H9 (cell line): ENCODE measurements at regions not wholly inside any gene's neighbourhood (a gene's known extent, or its start where the extent isn't known, plus 50 kb on each side); places are given as distances from the start of the nearest gene placed in this dataset.

Experiments
- DNase-seq: peaks from one replicate; pipeline ENCODE4 v3.0.0-alpha.2; 2017
- H2AFZ ChIP-seq: one replicate; pipeline ENCODE4 v1.6.1; 2013; ENCODE audit warnings: mild to moderate bottlenecking, low read length, control low read depth, moderate library complexity
- H2AK5ac ChIP-seq: 2 replicates; pipeline ENCODE4 v1.6.1; 2013; ENCODE audit warnings: low read length, control low read depth, mixed read lengths; ENCODE audit not compliant: insufficient read length
- H2BK120ac ChIP-seq: one replicate; pipeline ENCODE4 v1.6.1; 2013; ENCODE audit warnings: low read depth, mild to moderate bottlenecking, low read length, control low read depth, inconsistent platforms; ENCODE audit not compliant: poor library complexity, severe bottlenecking
- H2BK12ac ChIP-seq: 2 replicates; pipeline ENCODE4 v1.6.1; 2013; ENCODE audit warnings: low read length, control low read depth, mixed read lengths, low read depth; ENCODE audit not compliant: insufficient read length
- H2BK15ac ChIP-seq: 2 replicates; pipeline ENCODE4 v1.6.1; 2013; ENCODE audit warnings: low read depth, low read length, control low read depth
- H2BK20ac ChIP-seq: one replicate; pipeline ENCODE4 v1.6.1; 2013; ENCODE audit warnings: low read depth, mild to moderate bottlenecking, low read length, control low read depth, inconsistent platforms; ENCODE audit not compliant: poor library complexity, severe bottlenecking
- H2BK5ac ChIP-seq: 2 replicates; pipeline ENCODE4 v1.6.1; 2013; ENCODE audit warnings: low read length, control low read depth, mixed read lengths; ENCODE audit not compliant: insufficient read length
- H3K14ac ChIP-seq: 2 replicates; pipeline ENCODE4 v1.6.1; 2013; ENCODE audit warnings: low read length, control low read depth; ENCODE audit not compliant: insufficient read depth
- H3K18ac ChIP-seq: 2 replicates; pipeline ENCODE4 v1.6.1; 2013; ENCODE audit warnings: low read depth, mild to moderate bottlenecking, mixed read lengths, low read length, control low read depth; ENCODE audit not compliant: insufficient read length
- H3K23ac ChIP-seq: 2 replicates; pipeline ENCODE4 v1.6.1; 2013; ENCODE audit warnings: low read length, control low read depth, mixed read lengths, low read depth; ENCODE audit not compliant: insufficient read length
- H3K23me2 ChIP-seq: 2 replicates; pipeline ENCODE4 v1.6.1; 2013; ENCODE audit warnings: low read depth, mild to moderate bottlenecking, mixed read lengths, low read length, control low read depth; ENCODE audit not compliant: insufficient read length, poor library complexity, severe bottlenecking
- H3K27ac ChIP-seq: 2 replicates; pipeline ENCODE4 v1.5.1; 2013; ENCODE audit warnings: low read length, control low read depth, mixed read lengths, low read depth; ENCODE audit not compliant: insufficient read length
- H3K27me3 ChIP-seq: 2 replicates; pipeline ENCODE4 v1.6.1; 2013; ENCODE audit warnings: low read length, control low read depth, inconsistent platforms; ENCODE audit not compliant: insufficient read depth
- H3K4ac ChIP-seq: 2 replicates; pipeline ENCODE4 v1.6.1; 2013; ENCODE audit warnings: low read depth, mild to moderate bottlenecking, control low read depth, inconsistent platforms, low read length, moderate library complexity
- H3K4me1 ChIP-seq: 2 replicates; pipeline ENCODE4 v1.6.1; 2013; ENCODE audit warnings: low read length, control low read depth, inconsistent platforms; ENCODE audit not compliant: insufficient read depth
- H3K4me2 ChIP-seq: 2 replicates; pipeline ENCODE4 v1.6.1; 2013; ENCODE audit warnings: low read length, control low read depth, mixed read lengths; ENCODE audit not compliant: insufficient read length, insufficient read depth
- H3K56ac ChIP-seq: 2 replicates; pipeline ENCODE4 v1.6.1; 2013; ENCODE audit warnings: low read depth, mild to moderate bottlenecking, mixed read lengths, low read length, control low read depth; ENCODE audit not compliant: insufficient read length
- H3K79me1 ChIP-seq: 2 replicates; pipeline ENCODE4 v1.6.1; 2013; ENCODE audit warnings: low read depth, mild to moderate bottlenecking, moderate library complexity, low read length, control low read depth, inconsistent platforms; ENCODE audit not compliant: insufficient read depth, poor library complexity, severe bottlenecking
- H3K79me2 ChIP-seq: 2 replicates; pipeline ENCODE4 v1.6.1; 2013; ENCODE audit warnings: low read length, control low read depth, inconsistent platforms; ENCODE audit not compliant: insufficient read depth
- H3K9ac ChIP-seq: 2 replicates; pipeline ENCODE4 v1.6.1; 2013; ENCODE audit warnings: low read length, control low read depth, mixed read lengths; ENCODE audit not compliant: insufficient read length; ENCODE audit errors: extremely low read depth
- H3K9me3 ChIP-seq: one replicate; pipeline ENCODE4 v1.6.1; 2013; ENCODE audit warnings: low read depth, low read length, inconsistent platforms; ENCODE audit not compliant: control insufficient read depth
- H3T11ph ChIP-seq: one replicate; pipeline ENCODE4 v1.6.1; 2013; ENCODE audit warnings: mild to moderate bottlenecking, low read length, control low read depth, inconsistent platforms
- H4K20me1 ChIP-seq: one replicate; pipeline ENCODE4 v1.6.1; 2013; ENCODE audit not compliant: control insufficient read depth, insufficient read length, insufficient read depth
- H4K5ac ChIP-seq: 2 replicates; pipeline ENCODE4 v1.6.1; 2013; ENCODE audit warnings: low read depth, mild to moderate bottlenecking, mixed read lengths, low read length, control low read depth; ENCODE audit not compliant: insufficient read length
- H4K8ac ChIP-seq: replicated peaks from 2 replicates; pipeline ENCODE4 v1.6.1; 2013; ENCODE audit warnings: low read length, control low read depth, mixed read lengths, low read depth; ENCODE audit not compliant: insufficient read length
- H4K91ac ChIP-seq: 2 replicates; pipeline ENCODE4 v1.6.1; 2013; ENCODE audit warnings: low read depth, mild to moderate bottlenecking, moderate library complexity, mixed read lengths, low read length, control low read depth; ENCODE audit not compliant: insufficient read length
- H3K27ac Mint-ChIP-seq, 3 experiments: 2 replicates in 2 of 3; 3 replicates in 1 of 3; pipeline ENCODE4 v1.8.0; 2020 to 2021; ENCODE audit warnings: mixed read lengths in 3 of 3, mild to moderate bottlenecking in 1 of 3, moderate library complexity in 1 of 3
- H3K27me3 Mint-ChIP-seq: 2 replicates; pipeline ENCODE4 v1.8.0; 2021; ENCODE audit warnings: low read depth, mild to moderate bottlenecking, moderate library complexity, mixed read lengths
- H3K36me3 Mint-ChIP-seq, 3 experiments: 2 replicates in 2 of 3; 3 replicates in 1 of 3; pipeline ENCODE4 v1.8.0; 2020 to 2021; ENCODE audit warnings: low read depth in 3 of 3, mixed read lengths in 3 of 3; ENCODE audit not compliant: insufficient read depth in 1 of 3
- H3K4me1 Mint-ChIP-seq, 2 experiments: 2 replicates each; pipeline ENCODE4 v1.8.0; 2020; ENCODE audit warnings: mixed read lengths in 2 of 2
- H3K4me3 Mint-ChIP-seq, 2 experiments: 2 replicates in 1 of 2; 3 replicates in 1 of 2; pipeline ENCODE4 v1.8.0; 2020 to 2021; ENCODE audit warnings: mild to moderate bottlenecking in 2 of 2, mixed read lengths in 2 of 2, moderate library complexity in 1 of 2
- H3K9me3 Mint-ChIP-seq, 2 experiments: 2 replicates in 1 of 2; 3 replicates in 1 of 2; pipeline ENCODE4 v1.8.0; 2020; ENCODE audit warnings: mild to moderate bottlenecking in 2 of 2, mixed read lengths in 2 of 2, moderate library complexity in 1 of 2
- WGBS: extraction: QIAGEN DNeasy Blood & Tissue Kit; methylation state at CpG from one replicate; pipeline ENCODE4 v1.1.7; 2013; ENCODE audit warnings: missing lambda C conversion rate, low lambda C conversion rate, mixed read lengths; ENCODE audit not compliant: insufficient read length; ENCODE audit errors: extremely low coverage; 5-methylcytosine and 5-hydroxymethylcytosine counted together
- TF ChIP-seq, protein P1 (sequence below): fragments of 200-600 bp; sonication (generic); conservative IDR thresholded peaks from 3 replicates; pipeline ENCODE4 v1.8.0; 2021; ENCODE audit warnings: antibody characterized with exemption, mild to moderate bottlenecking

DNA sequence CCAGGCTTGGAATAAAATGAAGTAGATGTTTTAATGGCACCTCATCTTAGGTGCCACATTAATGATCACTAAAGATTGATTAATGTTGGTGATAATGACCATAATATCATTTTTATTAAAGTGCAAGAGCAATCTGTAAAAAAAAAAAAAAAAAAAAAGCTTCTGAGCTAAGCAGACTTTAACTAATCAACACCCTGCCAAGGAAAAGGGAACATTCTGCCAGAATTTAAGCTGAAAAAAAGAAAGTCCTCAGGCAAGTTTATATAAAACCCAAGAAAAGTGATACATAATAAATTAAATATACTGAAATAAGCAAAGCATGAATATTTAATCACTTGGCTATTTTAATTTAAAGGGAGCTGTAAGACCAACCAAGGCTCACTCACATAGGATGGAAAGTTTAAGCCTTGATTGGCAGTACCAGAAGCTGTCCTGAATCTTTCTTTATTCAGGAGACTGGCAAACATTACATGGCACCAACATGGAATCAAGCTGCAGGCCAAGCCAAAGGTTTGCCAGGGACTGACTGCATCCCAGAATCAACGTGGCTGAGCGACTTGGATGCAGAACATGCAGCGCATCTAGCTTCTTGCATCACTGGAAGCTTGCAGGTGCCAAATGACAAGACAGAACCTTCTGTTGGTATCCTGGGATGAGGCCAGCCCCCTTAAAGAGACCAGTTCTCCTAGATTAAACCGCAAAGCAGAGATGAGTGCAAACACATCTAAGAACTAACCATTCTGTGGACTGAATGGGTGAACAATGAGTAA lies 413.6 kb downstream of the ENC1 start:
- H2AK5ac ChIP-seq, result no peak overlapping the region
- H4K8ac ChIP-seq, result no peak overlapping the region
- H3K79me2 ChIP-seq, result no peaks in the 10 kb centered on the region
- DNase-seq, result no peak
- Mint-ChIP-seq H3K4me3 (no peak overlapping the region), H3K9me3 (peaks cover 22% of the 10 kb centered on the region in 2 experiments), H3K4me1 (no peaks in the 10 kb centered on the region), H3K27ac (no peak overlapping the region), H3K36me3 (peaks cover 5 to 17% (median 9%) of the 10 kb centered on the region in 3 experiments), H3K27me3 (no peaks in the 10 kb centered on the region; the same call in 1 of the 2 replicates)
- no peaks in the 10 kb centered on the region for H3K4me1 ChIP-seq
- no peak overlapping the region for H2BK15ac ChIP-seq
- no peak overlapping the region for H2BK120ac ChIP-seq
- no CpG with 5 or more reads among the region's 4 CpGs for WGBS
- TF ChIP-seq, protein P1, sequence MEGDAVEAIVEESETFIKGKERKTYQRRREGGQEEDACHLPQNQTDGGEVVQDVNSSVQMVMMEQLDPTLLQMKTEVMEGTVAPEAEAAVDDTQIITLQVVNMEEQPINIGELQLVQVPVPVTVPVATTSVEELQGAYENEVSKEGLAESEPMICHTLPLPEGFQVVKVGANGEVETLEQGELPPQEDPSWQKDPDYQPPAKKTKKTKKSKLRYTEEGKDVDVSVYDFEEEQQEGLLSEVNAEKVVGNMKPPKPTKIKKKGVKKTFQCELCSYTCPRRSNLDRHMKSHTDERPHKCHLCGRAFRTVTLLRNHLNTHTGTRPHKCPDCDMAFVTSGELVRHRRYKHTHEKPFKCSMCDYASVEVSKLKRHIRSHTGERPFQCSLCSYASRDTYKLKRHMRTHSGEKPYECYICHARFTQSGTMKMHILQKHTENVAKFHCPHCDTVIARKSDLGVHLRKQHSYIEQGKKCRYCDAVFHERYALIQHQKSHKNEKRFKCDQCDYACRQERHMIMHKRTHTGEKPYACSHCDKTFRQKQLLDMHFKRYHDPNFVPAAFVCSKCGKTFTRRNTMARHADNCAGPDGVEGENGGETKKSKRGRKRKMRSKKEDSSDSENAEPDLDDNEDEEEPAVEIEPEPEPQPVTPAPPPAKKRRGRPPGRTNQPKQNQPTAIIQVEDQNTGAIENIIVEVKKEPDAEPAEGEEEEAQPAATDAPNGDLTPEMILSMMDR, result no peak
- no peaks in the 10 kb centered on the region for H3K23me2 ChIP-seq
- no peaks in the 10 kb centered on the region for H4K20me1 ChIP-seq
- no peak overlapping the region for H3K9ac ChIP-seq
- H3T11ph ChIP-seq, result no peak overlapping the region
- no peak overlapping the region for H3K18ac ChIP-seq
- no peak overlapping the region for H3K14ac ChIP-seq
- no peaks in the 10 kb centered on the region for H3K27me3 ChIP-seq
- no peak overlapping the region for H3K4ac ChIP-seq
- H3K4me2 ChIP-seq, result no peak overlapping the region
- H2AFZ ChIP-seq, result no peak overlapping the region
- no peak overlapping the region for H2BK12ac ChIP-seq
- no peaks in the 10 kb centered on the region for H3K79me1 ChIP-seq
- H2BK5ac ChIP-seq, result no peak overlapping the region
- H4K91ac ChIP-seq, result no peak overlapping the region
- no peak overlapping the region for H3K56ac ChIP-seq
- no peak overlapping the region for H3K23ac ChIP-seq
- no peaks in the 10 kb centered on the region for H3K9me3 ChIP-seq
- H3K27ac ChIP-seq, result no peak overlapping the region
- H2BK20ac ChIP-seq, result no peak overlapping the region
- H4K5ac ChIP-seq, result no peak overlapping the region
